Progenitor cell of endocrine pancreas (in vitro differentiated cells): ENCODE measurements at regions not wholly inside any gene's neighbourhood (a gene's known extent, or its start where the extent isn't known, plus 50 kb on each side); places are given as distances from the start of the nearest gene placed in this dataset.
"Not testable (repeated sequence)": the region's sequence is repeated elsewhere in the genome, so short reads cannot be mapped to it uniquely, and the experiment has no call there.

Experiments
- DNase-seq: peaks from one replicate; pipeline ENCODE4 v3.0.0; 2021; ENCODE audit warnings: low spot score; ENCODE audit not compliant: unreplicated experiment
- H3K27ac Mint-ChIP-seq: 2 replicates; pipeline ENCODE4 v1.8.0; 2021; ENCODE audit warnings: mild to moderate bottlenecking, moderate library complexity, mixed read lengths
- H3K27me3 Mint-ChIP-seq: 2 replicates; pipeline ENCODE4 v1.8.0; 2021; ENCODE audit warnings: mixed read lengths
- H3K36me3 Mint-ChIP-seq: 2 replicates; pipeline ENCODE4 v1.8.0; 2022; ENCODE audit warnings: mixed read lengths; ENCODE audit not compliant: insufficient read depth
- H3K4me1 Mint-ChIP-seq: 2 replicates; pipeline ENCODE4 v1.8.0; 2021; ENCODE audit warnings: low read depth, mixed read lengths
- H3K4me3 Mint-ChIP-seq: 2 replicates; pipeline ENCODE4 v1.8.0; 2021; ENCODE audit warnings: low read depth, mild to moderate bottlenecking, moderate library complexity, mixed read lengths
- H3K9me3 Mint-ChIP-seq: 2 replicates; pipeline ENCODE4 v1.8.0; 2021; ENCODE audit warnings: low read depth, mixed read lengths
- TF ChIP-seq, protein P1 (sequence below): fragments of 200-600 bp; sonication (generic); IDR thresholded peaks from one replicate; pipeline ENCODE4 v1.5.0; 2021; ENCODE audit warnings: antibody characterized with exemption, mild to moderate bottlenecking; ENCODE audit not compliant: unreplicated experiment

GRCh38 chr10:56472978-56473377, 111.9 kb upstream of the ZWINT start:
- H3K27me3 Mint-ChIP-seq, result no peaks in the 10 kb centered on the region
- no peaks in the 10 kb centered on the region for H3K36me3 Mint-ChIP-seq
- DNase-seq, result no peak
- no peaks in the 10 kb centered on the region for H3K4me1 Mint-ChIP-seq
- no peak overlapping the region for H3K27ac Mint-ChIP-seq
- peaks cover 4% of the 10 kb centered on the region for H3K9me3 Mint-ChIP-seq
- TF ChIP-seq, protein P1, sequence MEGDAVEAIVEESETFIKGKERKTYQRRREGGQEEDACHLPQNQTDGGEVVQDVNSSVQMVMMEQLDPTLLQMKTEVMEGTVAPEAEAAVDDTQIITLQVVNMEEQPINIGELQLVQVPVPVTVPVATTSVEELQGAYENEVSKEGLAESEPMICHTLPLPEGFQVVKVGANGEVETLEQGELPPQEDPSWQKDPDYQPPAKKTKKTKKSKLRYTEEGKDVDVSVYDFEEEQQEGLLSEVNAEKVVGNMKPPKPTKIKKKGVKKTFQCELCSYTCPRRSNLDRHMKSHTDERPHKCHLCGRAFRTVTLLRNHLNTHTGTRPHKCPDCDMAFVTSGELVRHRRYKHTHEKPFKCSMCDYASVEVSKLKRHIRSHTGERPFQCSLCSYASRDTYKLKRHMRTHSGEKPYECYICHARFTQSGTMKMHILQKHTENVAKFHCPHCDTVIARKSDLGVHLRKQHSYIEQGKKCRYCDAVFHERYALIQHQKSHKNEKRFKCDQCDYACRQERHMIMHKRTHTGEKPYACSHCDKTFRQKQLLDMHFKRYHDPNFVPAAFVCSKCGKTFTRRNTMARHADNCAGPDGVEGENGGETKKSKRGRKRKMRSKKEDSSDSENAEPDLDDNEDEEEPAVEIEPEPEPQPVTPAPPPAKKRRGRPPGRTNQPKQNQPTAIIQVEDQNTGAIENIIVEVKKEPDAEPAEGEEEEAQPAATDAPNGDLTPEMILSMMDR, result no peak
- no peak overlapping the region for H3K4me3 Mint-ChIP-seq

GRCh38 chr10:56470701-56471100, 109.6 kb upstream of the ZWINT start:
- Mint-ChIP-seq H3K4me3 (no peak overlapping the region), H3K36me3 (no peaks in the 10 kb centered on the region), H3K27ac (no peak overlapping the region), H3K4me1 (no peaks in the 10 kb centered on the region), H3K9me3 (no peaks in the 10 kb centered on the region), H3K27me3 (no peaks in the 10 kb centered on the region)
- TF ChIP-seq, protein P1, result no peak
- DNase-seq, result no peak

DNA sequence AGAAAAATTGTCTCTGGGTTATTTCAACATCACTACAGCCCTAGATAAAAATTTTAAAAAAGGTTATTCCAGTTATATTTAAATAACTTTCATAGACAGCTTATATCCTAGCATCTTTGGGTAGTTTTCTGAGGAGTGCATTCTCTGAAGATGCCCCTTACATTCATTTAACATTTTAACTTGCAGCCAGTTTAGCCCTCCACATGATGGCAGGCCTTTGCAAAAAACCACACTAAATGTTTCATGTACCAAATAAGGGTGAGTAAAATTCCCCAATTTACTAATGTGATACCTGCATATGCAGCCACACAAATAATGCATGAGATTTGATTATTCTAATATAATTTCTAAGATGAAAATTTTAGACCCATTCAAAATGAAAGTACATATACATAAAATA, 108.4 kb upstream of the ZWINT start:
- TF ChIP-seq, protein P1, result no peak
- H3K4me1 Mint-ChIP-seq, result no peaks in the 10 kb centered on the region
- no peaks in the 10 kb centered on the region for H3K9me3 Mint-ChIP-seq
- no peak overlapping the region for H3K27ac Mint-ChIP-seq
- H3K4me3 Mint-ChIP-seq, result no peak overlapping the region
- H3K36me3 Mint-ChIP-seq, result no peaks in the 10 kb centered on the region
- DNase-seq, result no peak
- H3K27me3 Mint-ChIP-seq, result no peaks in the 10 kb centered on the region

DNA sequence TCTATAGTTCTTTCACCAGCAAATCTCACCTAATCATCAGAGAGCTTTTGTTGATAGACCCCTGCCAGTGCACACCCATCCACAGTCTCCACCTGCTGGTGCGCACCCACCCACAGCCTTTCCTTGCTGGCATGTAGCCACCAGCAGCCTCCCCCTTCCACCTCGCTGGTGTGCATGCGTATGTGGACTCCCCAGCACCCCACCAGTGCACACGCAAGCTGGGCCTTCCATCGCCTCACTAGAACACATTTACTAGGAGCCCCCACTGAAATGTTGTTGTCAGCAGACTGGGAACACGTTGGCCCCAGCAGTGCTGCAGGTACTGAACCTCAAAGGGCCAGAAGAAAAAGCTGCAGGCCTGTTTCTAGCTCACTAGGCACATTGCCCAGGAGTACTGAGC, 104.9 kb upstream of the ZWINT start:
- Mint-ChIP-seq H3K36me3 (no peaks in the 10 kb centered on the region), H3K9me3 (no peaks in the 10 kb centered on the region), H3K4me3 (no peak overlapping the region), H3K27ac (no peak overlapping the region), H3K4me1 (no peaks in the 10 kb centered on the region), H3K27me3 (no peaks in the 10 kb centered on the region)
- TF ChIP-seq, protein P1, result no peak
- no peak for DNase-seq

DNA sequence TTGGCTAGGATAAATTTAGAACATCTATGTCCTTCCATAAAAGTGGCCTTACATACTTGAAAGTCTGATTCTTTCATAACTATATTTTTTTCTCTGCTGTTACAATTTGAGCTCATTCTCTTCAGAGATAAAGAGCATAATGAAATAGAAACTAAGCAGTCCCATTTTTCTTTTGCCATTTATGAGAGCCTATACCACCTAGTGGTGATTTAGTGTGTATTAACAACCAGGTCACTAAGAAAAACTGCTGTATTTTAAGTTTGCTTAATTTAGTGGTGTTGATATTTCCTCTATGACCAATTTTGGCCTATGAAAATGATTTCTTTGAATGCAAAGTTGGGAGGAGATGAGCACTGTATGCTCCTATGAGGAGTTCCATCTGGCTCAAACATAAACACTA, 88.7 kb upstream of the ZWINT start:
- peaks cover 11% of the 10 kb centered on the region for H3K9me3 Mint-ChIP-seq
- H3K36me3 Mint-ChIP-seq, result no peaks in the 10 kb centered on the region
- no peaks in the 10 kb centered on the region for H3K4me1 Mint-ChIP-seq
- TF ChIP-seq, protein P1, result peak; percentile 29
- no peak overlapping the region for H3K4me3 Mint-ChIP-seq
- H3K27ac Mint-ChIP-seq, result no peak overlapping the region
- no peak for DNase-seq
- no peaks in the 10 kb centered on the region for H3K27me3 Mint-ChIP-seq

- not testable (repeated sequence) for H3K27ac Mint-ChIP-seq
These were observed 86.6 kb upstream of the ZWINT start for GRCh38 chr10:56447613-56448012.

GRCh38 chr10:56441337-56441736, 80.3 kb upstream of the ZWINT start:
- H3K27ac Mint-ChIP-seq, H3K9me3 Mint-ChIP-seq, H3K36me3 Mint-ChIP-seq, H3K4me1 Mint-ChIP-seq, DNase-seq, H3K27me3 Mint-ChIP-seq, H3K4me3 Mint-ChIP-seq: not testable (repeated sequence)

More at GRCh38 chr10:56447613-56448012, 86.6 kb upstream of the ZWINT start:
- not testable (repeated sequence) for H3K4me3 Mint-ChIP-seq, H3K27me3 Mint-ChIP-seq, H3K36me3 Mint-ChIP-seq, DNase-seq, H3K4me1 Mint-ChIP-seq
- H3K9me3 Mint-ChIP-seq, result peaks cover 11% of the 10 kb centered on the region
